ENCODE measurements at regions not wholly inside any gene's neighbourhood (a gene's known extent, or its start where the extent isn't known, plus 50 kb on each side); places are given as distances from the start of the nearest gene placed in this dataset.

DNA sequence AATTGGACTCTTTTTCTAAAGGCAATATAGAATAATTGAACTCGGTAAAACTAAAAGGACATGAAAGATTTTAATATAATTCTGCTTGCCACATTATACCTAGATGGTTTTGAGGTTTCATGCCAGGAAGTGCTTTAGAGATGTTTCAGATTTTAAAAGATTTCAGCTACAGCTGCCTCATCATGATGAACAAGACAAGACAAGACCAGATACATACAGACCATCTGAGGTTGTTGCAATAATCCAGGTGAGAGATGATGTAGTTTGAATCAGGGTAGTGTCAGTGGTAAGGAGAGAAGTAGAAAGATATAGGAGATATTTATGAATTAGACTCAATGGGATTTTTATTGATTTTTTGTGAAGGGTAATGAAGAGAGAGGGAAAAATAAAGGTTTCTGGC is 374.3 kb upstream of the HSF2 start:
- Histone ChIP-seq H3K9me3 (ENCODE audit: control insufficient read depth in 4 of 4, low read length in 3 of 4) (no peaks in the 10 kb centered on the region), H3K4me1 (ENCODE audit: control insufficient read depth in 4 of 4, insufficient read depth in 4 of 4, low read length in 3 of 4) (no peaks in the 10 kb centered on the region), H3K27ac (ENCODE audit: low read depth in 1 of 2, low read length in 2 of 2) (no peak overlapping the region), H3K36me3 (ENCODE audit: control insufficient read depth in 4 of 4, insufficient read depth in 3 of 4, low read depth in 1 of 4, low read length in 3 of 4) (no peaks in the 10 kb centered on the region), H3K4me3 (ENCODE audit: low read depth in 1 of 3, low read length in 3 of 3) (no peak overlapping the region), H3K9ac (ENCODE audit: low read depth in 1 of 2, low read length in 2 of 2) (no peak overlapping the region), H3K27me3 (ENCODE audit: control insufficient read depth in 4 of 4, insufficient read depth in 4 of 4, low read length in 3 of 4) (no peaks in the 10 kb centered on the region)
- TF ChIP-seq NR2F2 (IDR thresholded peaks at IDR 0.05): no peak
- TF ChIP-seq, protein P1, sequence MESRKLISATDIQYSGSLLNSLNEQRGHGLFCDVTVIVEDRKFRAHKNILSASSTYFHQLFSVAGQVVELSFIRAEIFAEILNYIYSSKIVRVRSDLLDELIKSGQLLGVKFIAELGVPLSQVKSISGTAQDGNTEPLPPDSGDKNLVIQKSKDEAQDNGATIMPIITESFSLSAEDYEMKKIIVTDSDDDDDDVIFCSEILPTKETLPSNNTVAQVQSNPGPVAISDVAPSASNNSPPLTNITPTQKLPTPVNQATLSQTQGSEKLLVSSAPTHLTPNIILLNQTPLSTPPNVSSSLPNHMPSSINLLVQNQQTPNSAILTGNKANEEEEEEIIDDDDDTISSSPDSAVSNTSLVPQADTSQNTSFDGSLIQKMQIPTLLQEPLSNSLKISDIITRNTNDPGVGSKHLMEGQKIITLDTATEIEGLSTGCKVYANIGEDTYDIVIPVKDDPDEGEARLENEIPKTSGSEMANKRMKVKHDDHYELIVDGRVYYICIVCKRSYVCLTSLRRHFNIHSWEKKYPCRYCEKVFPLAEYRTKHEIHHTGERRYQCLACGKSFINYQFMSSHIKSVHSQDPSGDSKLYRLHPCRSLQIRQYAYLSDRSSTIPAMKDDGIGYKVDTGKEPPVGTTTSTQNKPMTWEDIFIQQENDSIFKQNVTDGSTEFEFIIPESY (IDR thresholded peaks at IDR 0.05): no peak
- TF ChIP-seq, protein P2, sequence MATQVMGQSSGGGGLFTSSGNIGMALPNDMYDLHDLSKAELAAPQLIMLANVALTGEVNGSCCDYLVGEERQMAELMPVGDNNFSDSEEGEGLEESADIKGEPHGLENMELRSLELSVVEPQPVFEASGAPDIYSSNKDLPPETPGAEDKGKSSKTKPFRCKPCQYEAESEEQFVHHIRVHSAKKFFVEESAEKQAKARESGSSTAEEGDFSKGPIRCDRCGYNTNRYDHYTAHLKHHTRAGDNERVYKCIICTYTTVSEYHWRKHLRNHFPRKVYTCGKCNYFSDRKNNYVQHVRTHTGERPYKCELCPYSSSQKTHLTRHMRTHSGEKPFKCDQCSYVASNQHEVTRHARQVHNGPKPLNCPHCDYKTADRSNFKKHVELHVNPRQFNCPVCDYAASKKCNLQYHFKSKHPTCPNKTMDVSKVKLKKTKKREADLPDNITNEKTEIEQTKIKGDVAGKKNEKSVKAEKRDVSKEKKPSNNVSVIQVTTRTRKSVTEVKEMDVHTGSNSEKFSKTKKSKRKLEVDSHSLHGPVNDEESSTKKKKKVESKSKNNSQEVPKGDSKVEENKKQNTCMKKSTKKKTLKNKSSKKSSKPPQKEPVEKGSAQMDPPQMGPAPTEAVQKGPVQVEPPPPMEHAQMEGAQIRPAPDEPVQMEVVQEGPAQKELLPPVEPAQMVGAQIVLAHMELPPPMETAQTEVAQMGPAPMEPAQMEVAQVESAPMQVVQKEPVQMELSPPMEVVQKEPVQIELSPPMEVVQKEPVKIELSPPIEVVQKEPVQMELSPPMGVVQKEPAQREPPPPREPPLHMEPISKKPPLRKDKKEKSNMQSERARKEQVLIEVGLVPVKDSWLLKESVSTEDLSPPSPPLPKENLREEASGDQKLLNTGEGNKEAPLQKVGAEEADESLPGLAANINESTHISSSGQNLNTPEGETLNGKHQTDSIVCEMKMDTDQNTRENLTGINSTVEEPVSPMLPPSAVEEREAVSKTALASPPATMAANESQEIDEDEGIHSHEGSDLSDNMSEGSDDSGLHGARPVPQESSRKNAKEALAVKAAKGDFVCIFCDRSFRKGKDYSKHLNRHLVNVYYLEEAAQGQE (IDR thresholded peaks at IDR 0.05): no peak
- no peak for TF ChIP-seq EGR1 (IDR thresholded peaks at IDR 0.05; ENCODE audit: low read depth in 2 of 2)
- no peak for DNase-seq (ENCODE audit: low spot score)
- 75% methylated on average over 1 of the region's 1 CpG for whole genome bisulfite sequencing

DNA sequence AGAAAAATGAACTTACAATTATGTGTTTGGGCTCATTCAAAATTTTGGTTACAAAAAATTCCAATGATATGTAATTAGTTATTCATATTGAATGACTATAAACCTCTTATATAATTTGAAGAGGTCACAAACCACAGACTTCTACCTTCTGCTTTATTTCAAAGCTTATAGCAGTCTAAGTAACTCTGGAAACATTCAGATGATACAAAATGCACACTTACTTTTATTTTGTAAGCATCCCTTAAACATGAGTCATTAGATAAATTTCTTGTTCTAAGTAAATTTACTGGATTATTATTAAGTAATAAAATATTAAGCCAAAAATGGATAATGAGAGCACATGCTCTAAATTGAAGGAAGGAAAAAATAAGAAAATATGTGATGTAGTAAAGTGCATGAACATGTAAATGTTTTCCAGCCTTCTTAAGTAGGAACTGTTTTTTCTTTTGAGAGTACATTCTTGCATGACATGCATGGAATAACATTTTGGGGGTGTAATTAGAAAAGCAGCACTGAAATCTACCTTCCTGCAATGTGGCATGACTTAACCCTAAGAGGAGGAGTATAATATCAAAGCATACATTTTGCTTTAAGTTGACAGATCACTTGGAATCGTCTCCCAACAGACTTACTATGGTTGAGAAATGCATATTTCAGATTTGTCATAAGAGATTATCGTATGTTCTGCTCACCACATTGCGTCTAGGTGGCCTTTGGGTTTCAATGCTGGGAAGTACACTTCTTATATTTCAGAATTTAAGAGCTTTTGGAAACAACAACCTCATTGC is 372.7 kb upstream of the HSF2 start:
- Histone ChIP-seq H3K4me3 (ENCODE audit: low read depth in 1 of 3, low read length in 3 of 3) (no peak overlapping the region), H3K9me3 (ENCODE audit: control insufficient read depth in 4 of 4, low read length in 3 of 4) (no peaks in the 10 kb centered on the region), H3K27ac (ENCODE audit: low read depth in 1 of 2, low read length in 2 of 2) (no peak overlapping the region), H3K4me1 (ENCODE audit: control insufficient read depth in 4 of 4, insufficient read depth in 4 of 4, low read length in 3 of 4) (no peaks in the 10 kb centered on the region), H3K27me3 (ENCODE audit: control insufficient read depth in 4 of 4, insufficient read depth in 4 of 4, low read length in 3 of 4) (no peaks in the 10 kb centered on the region), H3K36me3 (ENCODE audit: control insufficient read depth in 4 of 4, insufficient read depth in 3 of 4, low read depth in 1 of 4, low read length in 3 of 4) (no peaks in the 10 kb centered on the region), H3K9ac (ENCODE audit: low read depth in 1 of 2, low read length in 2 of 2) (no peak overlapping the region)
- TF ChIP-seq EGR1 (IDR thresholded peaks at IDR 0.05; ENCODE audit: low read depth in 2 of 2) (no peak), RXRA (IDR thresholded peaks at IDR 0.05) (no peak), HNF4G (IDR thresholded peaks at IDR 0.05) (no peak), GABPA (IDR thresholded peaks at IDR 0.05 in 1 of 2, conservative IDR thresholded peaks at IDR 0.05 in 1 of 2) (no peak)
- TF ChIP-seq, protein P3, sequence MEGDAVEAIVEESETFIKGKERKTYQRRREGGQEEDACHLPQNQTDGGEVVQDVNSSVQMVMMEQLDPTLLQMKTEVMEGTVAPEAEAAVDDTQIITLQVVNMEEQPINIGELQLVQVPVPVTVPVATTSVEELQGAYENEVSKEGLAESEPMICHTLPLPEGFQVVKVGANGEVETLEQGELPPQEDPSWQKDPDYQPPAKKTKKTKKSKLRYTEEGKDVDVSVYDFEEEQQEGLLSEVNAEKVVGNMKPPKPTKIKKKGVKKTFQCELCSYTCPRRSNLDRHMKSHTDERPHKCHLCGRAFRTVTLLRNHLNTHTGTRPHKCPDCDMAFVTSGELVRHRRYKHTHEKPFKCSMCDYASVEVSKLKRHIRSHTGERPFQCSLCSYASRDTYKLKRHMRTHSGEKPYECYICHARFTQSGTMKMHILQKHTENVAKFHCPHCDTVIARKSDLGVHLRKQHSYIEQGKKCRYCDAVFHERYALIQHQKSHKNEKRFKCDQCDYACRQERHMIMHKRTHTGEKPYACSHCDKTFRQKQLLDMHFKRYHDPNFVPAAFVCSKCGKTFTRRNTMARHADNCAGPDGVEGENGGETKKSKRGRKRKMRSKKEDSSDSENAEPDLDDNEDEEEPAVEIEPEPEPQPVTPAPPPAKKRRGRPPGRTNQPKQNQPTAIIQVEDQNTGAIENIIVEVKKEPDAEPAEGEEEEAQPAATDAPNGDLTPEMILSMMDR (IDR thresholded peaks at IDR 0.05; ENCODE audit: low read depth, low read length, missing input control): no peak
- TF ChIP-seq, protein P1 (IDR thresholded peaks at IDR 0.05): no peak
- WGBS: 69% methylated on average over 3 of the region's 3 CpGs
- no peak for DNase-seq (ENCODE audit: low spot score)

Data from liver (tissue), 8 donors.